MM.1S (cell line): ENCODE measurements at regions not wholly inside any gene's neighbourhood (a gene's known extent, or its start where the extent isn't known, plus 50 kb on each side); places are given as distances from the start of the nearest gene placed in this dataset.

Experiments
- DNase-seq: peaks from one replicate; pipeline ENCODE4 v3.0.0-alpha.2; 2015
- H2AFZ ChIP-seq: fragments of 300-600 bp; sonication (generic); 2 replicates; pipeline ENCODE4 v1.6.0; 2016; ENCODE audit warnings: antibody characterized with exemption, low read length
- H3F3A ChIP-seq: fragments of 300-600 bp; sonication (generic); 2 replicates; pipeline ENCODE4 v1.6.1; 2016; ENCODE audit warnings: mild to moderate bottlenecking, antibody characterized with exemption, low read length, moderate library complexity, mixed read lengths; ENCODE audit not compliant: insufficient read depth
- H3K27ac ChIP-seq: fragments of 300-600 bp; sonication (generic); 2 replicates; pipeline ENCODE4 v1.5.1; 2016; ENCODE audit warnings: mild to moderate bottlenecking, low read length
- H3K27me3 ChIP-seq: fragments of 300-600 bp; sonication (generic); replicated peaks from 2 replicates; pipeline ENCODE4 v1.6.0; 2016; ENCODE audit warnings: low read length; ENCODE audit not compliant: insufficient read depth
- H3K36me3 ChIP-seq: fragments of 300-600 bp; sonication (generic); replicated peaks from 2 replicates; pipeline ENCODE4 v1.6.1; 2016; ENCODE audit warnings: mild to moderate bottlenecking, low read length, mixed read lengths; ENCODE audit not compliant: insufficient read depth
- H3K4me1 ChIP-seq: fragments of 300-600 bp; sonication (generic); 2 replicates; pipeline ENCODE4 v1.6.1; 2016; ENCODE audit warnings: low read length, mixed read lengths
- H3K4me2 ChIP-seq: fragments of 300-600 bp; sonication (generic); 2 replicates; pipeline ENCODE4 v1.6.0; 2016; ENCODE audit warnings: low read depth, low read length
- H3K4me3 ChIP-seq: fragments of 300-600 bp; sonication (generic); 2 replicates; pipeline ENCODE4 v1.5.1; 2016; ENCODE audit warnings: low read length, mixed read lengths
- H3K79me2 ChIP-seq: fragments of 300-600 bp; sonication (generic); 2 replicates; pipeline ENCODE4 v1.6.1; 2016; ENCODE audit warnings: mixed run types, low read length, mixed read lengths
- H3K9ac ChIP-seq: fragments of 300-600 bp; sonication (generic); 2 replicates; pipeline ENCODE4 v1.6.1; 2016; ENCODE audit warnings: low read length, mixed read lengths
- H3K9me2 ChIP-seq: fragments of 300-600 bp; sonication (generic); replicated peaks from 2 replicates; pipeline ENCODE4 v1.6.1; 2016; ENCODE audit warnings: mild to moderate bottlenecking, low read length, mixed read lengths; ENCODE audit not compliant: insufficient read depth
- H3K9me3 ChIP-seq: fragments of 300-600 bp; sonication (generic); replicated peaks from 2 replicates; pipeline ENCODE4 v1.6.1; 2016; ENCODE audit warnings: mild to moderate bottlenecking, low read length, mixed read lengths; ENCODE audit not compliant: insufficient read depth
- H4K20me1 ChIP-seq: fragments of 300-600 bp; sonication (generic); 2 replicates; pipeline ENCODE4 v1.6.1; 2016; ENCODE audit warnings: mild to moderate bottlenecking, low read length, moderate library complexity, mixed read lengths; ENCODE audit not compliant: insufficient read depth
- EZH2 ChIP-seq: fragments of 300-600 bp; sonication (generic); optimal IDR thresholded peaks from 2 replicates; pipeline ENCODE3; 2017; ENCODE audit warnings: low read depth, mild to moderate bottlenecking, antibody characterized with exemption, low read length, mixed read lengths
- EZH2phosphoT487 ChIP-seq: fragments of 300-600 bp; sonication (generic); IDR thresholded peaks from 2 replicates; pipeline ENCODE4 v1.6.1; 2018; ENCODE audit warnings: antibody characterized with exemption, low read length
- TF ChIP-seq, protein P1 (sequence below): fragments of 300-600 bp; sonication (generic); IDR thresholded peaks from 2 replicates; pipeline ENCODE4 v1.5.1; 2016; ENCODE audit warnings: antibody characterized with exemption, low read length, mixed read lengths

DNA sequence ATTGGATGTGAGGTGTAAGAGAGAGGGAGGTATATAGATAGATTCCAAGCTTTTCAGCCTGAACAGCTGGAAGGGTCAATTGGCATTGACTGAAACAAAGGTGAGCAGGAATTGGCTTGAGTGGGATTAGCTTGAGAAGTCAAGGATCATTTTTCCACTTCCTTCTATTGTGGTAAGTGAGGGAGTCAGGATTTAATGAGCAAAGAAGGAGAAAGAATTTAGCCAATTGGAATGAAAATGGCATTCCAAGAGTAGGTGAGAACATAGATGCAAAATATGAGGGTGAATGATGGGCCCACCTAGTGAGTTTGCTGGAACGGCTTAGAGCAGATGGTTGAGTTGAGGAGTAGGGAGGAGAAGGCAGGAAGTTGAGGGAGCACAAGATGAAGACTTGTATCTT, 56.5 kb upstream of the ETV6 start:
- H3K4me3 ChIP-seq = no peak overlapping the region
- H4K20me1 ChIP-seq = no peaks in the 10 kb centered on the region

DNA sequence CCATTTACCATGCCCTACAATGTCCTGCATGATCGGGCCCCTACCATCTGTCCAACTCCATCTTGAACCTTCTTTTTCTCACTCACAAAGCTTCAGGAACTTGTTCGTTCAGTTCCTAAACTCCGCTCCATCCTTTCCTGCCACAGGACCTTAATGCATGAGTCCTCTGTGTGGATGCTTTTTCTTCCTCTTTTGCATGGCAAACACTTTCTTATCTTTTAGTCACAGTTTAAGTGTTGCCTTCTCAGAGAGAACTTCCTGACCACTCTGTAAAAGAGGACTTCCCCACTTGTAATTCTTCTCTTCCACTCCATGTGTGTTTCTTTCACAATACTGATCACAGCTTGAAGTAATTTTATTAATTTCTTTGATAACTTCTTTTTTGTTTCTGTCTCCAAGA, 54.4 kb upstream of the ETV6 start:
- no peak for DNase-seq
- no peaks in the 10 kb centered on the region for H3K79me2 ChIP-seq
- H3K27me3 ChIP-seq = no peaks in the 10 kb centered on the region
- H3K36me3 ChIP-seq = no peaks in the 10 kb centered on the region
- no peaks in the 10 kb centered on the region for H3K9me2 ChIP-seq
- no peaks in the 10 kb centered on the region for H4K20me1 ChIP-seq
- no peak overlapping the region for H3K9ac ChIP-seq
- H3K9me3 ChIP-seq = no peaks in the 10 kb centered on the region
- H3K4me2 ChIP-seq = no peak overlapping the region
- H3K27ac ChIP-seq = no peak overlapping the region
- TF ChIP-seq EZH2 (no peak), EZH2phosphoT487 (no peak)
- TF ChIP-seq, protein P1, sequence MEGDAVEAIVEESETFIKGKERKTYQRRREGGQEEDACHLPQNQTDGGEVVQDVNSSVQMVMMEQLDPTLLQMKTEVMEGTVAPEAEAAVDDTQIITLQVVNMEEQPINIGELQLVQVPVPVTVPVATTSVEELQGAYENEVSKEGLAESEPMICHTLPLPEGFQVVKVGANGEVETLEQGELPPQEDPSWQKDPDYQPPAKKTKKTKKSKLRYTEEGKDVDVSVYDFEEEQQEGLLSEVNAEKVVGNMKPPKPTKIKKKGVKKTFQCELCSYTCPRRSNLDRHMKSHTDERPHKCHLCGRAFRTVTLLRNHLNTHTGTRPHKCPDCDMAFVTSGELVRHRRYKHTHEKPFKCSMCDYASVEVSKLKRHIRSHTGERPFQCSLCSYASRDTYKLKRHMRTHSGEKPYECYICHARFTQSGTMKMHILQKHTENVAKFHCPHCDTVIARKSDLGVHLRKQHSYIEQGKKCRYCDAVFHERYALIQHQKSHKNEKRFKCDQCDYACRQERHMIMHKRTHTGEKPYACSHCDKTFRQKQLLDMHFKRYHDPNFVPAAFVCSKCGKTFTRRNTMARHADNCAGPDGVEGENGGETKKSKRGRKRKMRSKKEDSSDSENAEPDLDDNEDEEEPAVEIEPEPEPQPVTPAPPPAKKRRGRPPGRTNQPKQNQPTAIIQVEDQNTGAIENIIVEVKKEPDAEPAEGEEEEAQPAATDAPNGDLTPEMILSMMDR = no peak
- no peak overlapping the region for H3K4me3 ChIP-seq
- no peaks in the 10 kb centered on the region for H3K4me1 ChIP-seq
- H2AFZ ChIP-seq = no peak overlapping the region
- no peaks in the 10 kb centered on the region for H3F3A ChIP-seq

More for the DNA sequence above, 56.5 kb upstream of the ETV6 start:
- H3K4me2 ChIP-seq = no peak overlapping the region
- no peaks in the 10 kb centered on the region for H3K36me3 ChIP-seq
- H3K9me2 ChIP-seq = no peaks in the 10 kb centered on the region
- H3K27ac ChIP-seq = no peak overlapping the region
- H3F3A ChIP-seq = no peaks in the 10 kb centered on the region
- DNase-seq = no peak
- TF ChIP-seq EZH2phosphoT487 (no peak), EZH2 (no peak)
- TF ChIP-seq, protein P1 = no peak
- H2AFZ ChIP-seq = no peak overlapping the region
- H3K4me1 ChIP-seq = no peaks in the 10 kb centered on the region
- H3K9ac ChIP-seq = no peak overlapping the region
- H3K9me3 ChIP-seq = no peaks in the 10 kb centered on the region
- no peaks in the 10 kb centered on the region for H3K79me2 ChIP-seq
- H3K27me3 ChIP-seq = no peaks in the 10 kb centered on the region

DNA sequence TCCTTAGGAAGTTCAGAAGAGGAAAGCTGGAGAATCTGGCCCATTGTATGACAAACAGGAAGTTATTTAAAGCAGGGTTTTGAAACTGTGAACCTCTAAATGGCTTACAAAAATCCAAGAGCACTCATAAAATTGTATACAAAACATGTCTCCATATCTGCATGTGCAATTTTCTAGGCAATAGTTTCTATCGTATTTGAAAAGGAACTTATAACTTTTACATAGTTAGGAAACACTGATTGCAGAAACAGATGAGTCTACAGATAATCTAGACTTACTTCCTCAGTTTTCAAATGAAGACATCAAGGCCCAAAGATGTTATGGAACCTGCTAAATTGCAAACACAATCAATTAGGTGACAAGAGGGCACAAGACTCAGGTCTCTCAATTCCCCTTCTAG, 53.3 kb upstream of the ETV6 start:
- no peak overlapping the region for H3K4me2 ChIP-seq
- no peaks in the 10 kb centered on the region for H3K9me3 ChIP-seq
- no peaks in the 10 kb centered on the region for H3K79me2 ChIP-seq
- DNase-seq = no peak
- no peak overlapping the region for H2AFZ ChIP-seq
- no peaks in the 10 kb centered on the region for H3K27me3 ChIP-seq
- H4K20me1 ChIP-seq = no peaks in the 10 kb centered on the region
- H3K27ac ChIP-seq = no peak overlapping the region
- H3K9me2 ChIP-seq = no peaks in the 10 kb centered on the region
- no peaks in the 10 kb centered on the region for H3K36me3 ChIP-seq
- TF ChIP-seq EZH2 (no peak), EZH2phosphoT487 (no peak)
- TF ChIP-seq, protein P1 = no peak
- peaks cover 6% of the 10 kb centered on the region for H3K4me1 ChIP-seq
- no peak overlapping the region for H3K9ac ChIP-seq
- no peak overlapping the region for H3K4me3 ChIP-seq
- no peaks in the 10 kb centered on the region for H3F3A ChIP-seq

DNA sequence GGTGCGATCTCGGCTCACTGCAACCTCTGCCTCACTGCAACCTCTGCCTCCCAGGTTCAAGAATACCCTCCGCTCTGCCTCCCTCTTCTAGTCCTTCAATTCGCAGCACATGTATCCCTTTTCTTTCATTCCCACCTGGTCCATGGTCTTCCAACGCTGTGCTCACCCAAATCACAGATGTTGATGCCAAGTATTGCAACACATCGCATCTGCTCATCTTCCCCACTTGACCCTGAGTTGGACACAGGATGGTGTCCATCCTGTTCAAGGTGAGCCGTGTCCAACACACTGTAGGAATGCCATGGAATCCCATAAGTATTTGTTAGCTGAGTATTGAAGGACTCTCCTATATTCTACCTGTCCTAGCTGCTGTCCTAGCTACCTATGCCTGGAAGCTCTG, 50.6 kb upstream of the ETV6 start:
- Histone ChIP-seq H3K9me3 (no peaks in the 10 kb centered on the region), H3K36me3 (no peaks in the 10 kb centered on the region), H3K27ac (no peak overlapping the region), H3F3A (no peaks in the 10 kb centered on the region; the same call in 1 of the 2 replicates), H2AFZ (no peak overlapping the region), H3K9ac (no peak overlapping the region), H3K27me3 (no peaks in the 10 kb centered on the region), H3K4me3 (no peak overlapping the region), H3K9me2 (no peaks in the 10 kb centered on the region), H3K4me1 (peaks cover 20% of the 10 kb centered on the region), H3K79me2 (no peaks in the 10 kb centered on the region), H4K20me1 (no peaks in the 10 kb centered on the region), H3K4me2 (no peak overlapping the region)
- no peak for DNase-seq
- no peak for TF ChIP-seq EZH2phosphoT487
- TF ChIP-seq, protein P1 = no peak
- no peak for TF ChIP-seq EZH2
